H9 (cell line): ENCODE measurements at regions not wholly inside any gene's neighbourhood (a gene's known extent, or its start where the extent isn't known, plus 50 kb on each side); places are given as distances from the start of the nearest gene placed in this dataset.
A peak's percentile ranks its signal among the peaks of the same experiment; 100 is the strongest.

Experiments
- DNase-seq: peaks from one replicate; pipeline ENCODE4 v3.0.0-alpha.2; 2017
- H2AFZ ChIP-seq: one replicate; pipeline ENCODE4 v1.6.1; 2013; ENCODE audit warnings: mild to moderate bottlenecking, low read length, control low read depth, moderate library complexity
- H2AK5ac ChIP-seq: 2 replicates; pipeline ENCODE4 v1.6.1; 2013; ENCODE audit warnings: low read length, control low read depth, mixed read lengths; ENCODE audit not compliant: insufficient read length
- H2BK120ac ChIP-seq: one replicate; pipeline ENCODE4 v1.6.1; 2013; ENCODE audit warnings: low read depth, mild to moderate bottlenecking, low read length, control low read depth, inconsistent platforms; ENCODE audit not compliant: poor library complexity, severe bottlenecking
- H2BK12ac ChIP-seq: 2 replicates; pipeline ENCODE4 v1.6.1; 2013; ENCODE audit warnings: low read length, control low read depth, mixed read lengths, low read depth; ENCODE audit not compliant: insufficient read length
- H2BK15ac ChIP-seq: 2 replicates; pipeline ENCODE4 v1.6.1; 2013; ENCODE audit warnings: low read depth, low read length, control low read depth
- H2BK20ac ChIP-seq: one replicate; pipeline ENCODE4 v1.6.1; 2013; ENCODE audit warnings: low read depth, mild to moderate bottlenecking, low read length, control low read depth, inconsistent platforms; ENCODE audit not compliant: poor library complexity, severe bottlenecking
- H2BK5ac ChIP-seq: 2 replicates; pipeline ENCODE4 v1.6.1; 2013; ENCODE audit warnings: low read length, control low read depth, mixed read lengths; ENCODE audit not compliant: insufficient read length
- H3K14ac ChIP-seq: 2 replicates; pipeline ENCODE4 v1.6.1; 2013; ENCODE audit warnings: low read length, control low read depth; ENCODE audit not compliant: insufficient read depth
- H3K18ac ChIP-seq: 2 replicates; pipeline ENCODE4 v1.6.1; 2013; ENCODE audit warnings: low read depth, mild to moderate bottlenecking, mixed read lengths, low read length, control low read depth; ENCODE audit not compliant: insufficient read length
- H3K23ac ChIP-seq: 2 replicates; pipeline ENCODE4 v1.6.1; 2013; ENCODE audit warnings: low read length, control low read depth, mixed read lengths, low read depth; ENCODE audit not compliant: insufficient read length
- H3K23me2 ChIP-seq: 2 replicates; pipeline ENCODE4 v1.6.1; 2013; ENCODE audit warnings: low read depth, mild to moderate bottlenecking, mixed read lengths, low read length, control low read depth; ENCODE audit not compliant: insufficient read length, poor library complexity, severe bottlenecking
- H3K27ac ChIP-seq: 2 replicates; pipeline ENCODE4 v1.5.1; 2013; ENCODE audit warnings: low read length, control low read depth, mixed read lengths, low read depth; ENCODE audit not compliant: insufficient read length
- H3K27me3 ChIP-seq: 2 replicates; pipeline ENCODE4 v1.6.1; 2013; ENCODE audit warnings: low read length, control low read depth, inconsistent platforms; ENCODE audit not compliant: insufficient read depth
- H3K4ac ChIP-seq: 2 replicates; pipeline ENCODE4 v1.6.1; 2013; ENCODE audit warnings: low read depth, mild to moderate bottlenecking, control low read depth, inconsistent platforms, low read length, moderate library complexity
- H3K4me1 ChIP-seq: 2 replicates; pipeline ENCODE4 v1.6.1; 2013; ENCODE audit warnings: low read length, control low read depth, inconsistent platforms; ENCODE audit not compliant: insufficient read depth
- H3K4me2 ChIP-seq: 2 replicates; pipeline ENCODE4 v1.6.1; 2013; ENCODE audit warnings: low read length, control low read depth, mixed read lengths; ENCODE audit not compliant: insufficient read length, insufficient read depth
- H3K56ac ChIP-seq: 2 replicates; pipeline ENCODE4 v1.6.1; 2013; ENCODE audit warnings: low read depth, mild to moderate bottlenecking, mixed read lengths, low read length, control low read depth; ENCODE audit not compliant: insufficient read length
- H3K79me1 ChIP-seq: 2 replicates; pipeline ENCODE4 v1.6.1; 2013; ENCODE audit warnings: low read depth, mild to moderate bottlenecking, moderate library complexity, low read length, control low read depth, inconsistent platforms; ENCODE audit not compliant: insufficient read depth, poor library complexity, severe bottlenecking
- H3K79me2 ChIP-seq: 2 replicates; pipeline ENCODE4 v1.6.1; 2013; ENCODE audit warnings: low read length, control low read depth, inconsistent platforms; ENCODE audit not compliant: insufficient read depth
- H3K9ac ChIP-seq: 2 replicates; pipeline ENCODE4 v1.6.1; 2013; ENCODE audit warnings: low read length, control low read depth, mixed read lengths; ENCODE audit not compliant: insufficient read length; ENCODE audit errors: extremely low read depth
- H3K9me3 ChIP-seq: one replicate; pipeline ENCODE4 v1.6.1; 2013; ENCODE audit warnings: low read depth, low read length, inconsistent platforms; ENCODE audit not compliant: control insufficient read depth
- H3T11ph ChIP-seq: one replicate; pipeline ENCODE4 v1.6.1; 2013; ENCODE audit warnings: mild to moderate bottlenecking, low read length, control low read depth, inconsistent platforms
- H4K20me1 ChIP-seq: one replicate; pipeline ENCODE4 v1.6.1; 2013; ENCODE audit not compliant: control insufficient read depth, insufficient read length, insufficient read depth
- H4K5ac ChIP-seq: 2 replicates; pipeline ENCODE4 v1.6.1; 2013; ENCODE audit warnings: low read depth, mild to moderate bottlenecking, mixed read lengths, low read length, control low read depth; ENCODE audit not compliant: insufficient read length
- H4K8ac ChIP-seq: replicated peaks from 2 replicates; pipeline ENCODE4 v1.6.1; 2013; ENCODE audit warnings: low read length, control low read depth, mixed read lengths, low read depth; ENCODE audit not compliant: insufficient read length
- H4K91ac ChIP-seq: 2 replicates; pipeline ENCODE4 v1.6.1; 2013; ENCODE audit warnings: low read depth, mild to moderate bottlenecking, moderate library complexity, mixed read lengths, low read length, control low read depth; ENCODE audit not compliant: insufficient read length
- H3K27ac Mint-ChIP-seq, 3 experiments: 2 replicates in 2 of 3; 3 replicates in 1 of 3; pipeline ENCODE4 v1.8.0; 2020 to 2021; ENCODE audit warnings: mixed read lengths in 3 of 3, mild to moderate bottlenecking in 1 of 3, moderate library complexity in 1 of 3
- H3K27me3 Mint-ChIP-seq: 2 replicates; pipeline ENCODE4 v1.8.0; 2021; ENCODE audit warnings: low read depth, mild to moderate bottlenecking, moderate library complexity, mixed read lengths
- H3K36me3 Mint-ChIP-seq, 3 experiments: 2 replicates in 2 of 3; 3 replicates in 1 of 3; pipeline ENCODE4 v1.8.0; 2020 to 2021; ENCODE audit warnings: low read depth in 3 of 3, mixed read lengths in 3 of 3; ENCODE audit not compliant: insufficient read depth in 1 of 3
- H3K4me1 Mint-ChIP-seq, 2 experiments: 2 replicates each; pipeline ENCODE4 v1.8.0; 2020; ENCODE audit warnings: mixed read lengths in 2 of 2
- H3K4me3 Mint-ChIP-seq, 2 experiments: 2 replicates in 1 of 2; 3 replicates in 1 of 2; pipeline ENCODE4 v1.8.0; 2020 to 2021; ENCODE audit warnings: mild to moderate bottlenecking in 2 of 2, mixed read lengths in 2 of 2, moderate library complexity in 1 of 2
- H3K9me3 Mint-ChIP-seq, 2 experiments: 2 replicates in 1 of 2; 3 replicates in 1 of 2; pipeline ENCODE4 v1.8.0; 2020; ENCODE audit warnings: mild to moderate bottlenecking in 2 of 2, mixed read lengths in 2 of 2, moderate library complexity in 1 of 2
- WGBS: extraction: QIAGEN DNeasy Blood & Tissue Kit; methylation state at CpG from one replicate; pipeline ENCODE4 v1.1.7; 2013; ENCODE audit warnings: missing lambda C conversion rate, low lambda C conversion rate, mixed read lengths; ENCODE audit not compliant: insufficient read length; ENCODE audit errors: extremely low coverage; 5-methylcytosine and 5-hydroxymethylcytosine counted together
- TF ChIP-seq, protein P1 (sequence below): fragments of 200-600 bp; sonication (generic); conservative IDR thresholded peaks from 3 replicates; pipeline ENCODE4 v1.8.0; 2021; ENCODE audit warnings: antibody characterized with exemption, mild to moderate bottlenecking

DNA sequence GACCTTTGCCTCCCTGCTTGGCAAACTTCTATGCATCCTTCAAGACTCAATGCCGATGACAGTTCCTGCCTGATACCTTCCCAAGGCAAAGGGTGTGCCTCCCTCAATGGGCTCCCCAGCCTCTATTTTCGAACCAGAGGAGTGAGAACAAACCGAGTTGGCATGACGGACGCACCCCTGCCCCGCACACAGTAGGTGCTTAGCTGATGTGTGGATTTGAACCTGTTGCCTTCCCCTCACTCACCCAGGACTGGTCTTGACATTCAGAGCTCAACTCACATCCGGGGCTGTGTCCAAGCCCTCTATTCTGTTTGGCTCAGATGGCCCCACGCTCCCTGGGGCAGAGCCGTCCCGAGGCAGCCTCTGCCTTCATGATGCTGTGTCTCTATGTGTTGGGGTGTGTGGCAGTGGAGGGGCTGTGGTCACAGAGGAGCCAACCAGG is 52.2 kb upstream of the SLC6A11 start:
- Histone ChIP-seq H3K79me1 (no peaks in the 10 kb centered on the region), H3K4ac (no peak overlapping the region), H2BK120ac (no peak overlapping the region), H2AK5ac (no peak overlapping the region), H2BK12ac (no peak overlapping the region), H3K4me1 (no peaks in the 10 kb centered on the region; the same call in 1 of the 2 replicates), H2AFZ (no peak overlapping the region), H3K27me3 (no peaks in the 10 kb centered on the region), H3K4me2 (no peak overlapping the region), H4K5ac (no peak overlapping the region), H3K18ac (no peak overlapping the region), H4K20me1 (no peaks in the 10 kb centered on the region), H3K14ac (no peak overlapping the region), H3K23me2 (no peaks in the 10 kb centered on the region), H3K23ac (no peak overlapping the region), H4K8ac (no peak overlapping the region), H4K91ac (no peak overlapping the region), H3K56ac (no peak overlapping the region), H3K27ac (no peak overlapping the region), H3T11ph (no peak overlapping the region), H3K9ac (no peak overlapping the region), H2BK5ac (no peak overlapping the region), H3K9me3 (no peaks in the 10 kb centered on the region), H3K79me2 (no peaks in the 10 kb centered on the region), H2BK15ac (no peak overlapping the region), H2BK20ac (no peak overlapping the region)
- DNase-seq, result no peak
- Mint-ChIP-seq H3K36me3 (no peaks in the 10 kb centered on the region), H3K27ac (peak overlapping the region in 1 of 3 experiments; percentile 80; a peak in 1 of 7 replicates), H3K4me1 (peaks cover 11 to 18% of the 10 kb centered on the region in 2 experiments), H3K27me3 (peaks cover 12% of the 10 kb centered on the region), H3K9me3 (no peaks in the 10 kb centered on the region), H3K4me3 (no peak overlapping the region; a peak in 1 of 5 replicates)
- TF ChIP-seq, protein P1, sequence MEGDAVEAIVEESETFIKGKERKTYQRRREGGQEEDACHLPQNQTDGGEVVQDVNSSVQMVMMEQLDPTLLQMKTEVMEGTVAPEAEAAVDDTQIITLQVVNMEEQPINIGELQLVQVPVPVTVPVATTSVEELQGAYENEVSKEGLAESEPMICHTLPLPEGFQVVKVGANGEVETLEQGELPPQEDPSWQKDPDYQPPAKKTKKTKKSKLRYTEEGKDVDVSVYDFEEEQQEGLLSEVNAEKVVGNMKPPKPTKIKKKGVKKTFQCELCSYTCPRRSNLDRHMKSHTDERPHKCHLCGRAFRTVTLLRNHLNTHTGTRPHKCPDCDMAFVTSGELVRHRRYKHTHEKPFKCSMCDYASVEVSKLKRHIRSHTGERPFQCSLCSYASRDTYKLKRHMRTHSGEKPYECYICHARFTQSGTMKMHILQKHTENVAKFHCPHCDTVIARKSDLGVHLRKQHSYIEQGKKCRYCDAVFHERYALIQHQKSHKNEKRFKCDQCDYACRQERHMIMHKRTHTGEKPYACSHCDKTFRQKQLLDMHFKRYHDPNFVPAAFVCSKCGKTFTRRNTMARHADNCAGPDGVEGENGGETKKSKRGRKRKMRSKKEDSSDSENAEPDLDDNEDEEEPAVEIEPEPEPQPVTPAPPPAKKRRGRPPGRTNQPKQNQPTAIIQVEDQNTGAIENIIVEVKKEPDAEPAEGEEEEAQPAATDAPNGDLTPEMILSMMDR, result no peak
- no CpG with 5 or more reads among the region's 10 CpGs for WGBS
